Adipocyte (in vitro differentiated cells): ENCODE measurements at regions not wholly inside any gene's neighbourhood (a gene's known extent, or its start where the extent isn't known, plus 50 kb on each side); places are given as distances from the start of the nearest gene placed in this dataset.
A peak's percentile ranks its signal among the peaks of the same experiment; 100 is the strongest.

Experiments
- DNase-seq: peaks from one replicate; pipeline ENCODE4 v3.0.0-alpha.2; 2015; ENCODE audit warnings: low read depth
- H3K27me3 ChIP-seq: replicated peaks from 2 replicates; pipeline ENCODE4 v1.7.0; 2013; ENCODE audit warnings: mild to moderate bottlenecking, low read length, moderate library complexity; ENCODE audit not compliant: control insufficient read depth, insufficient read depth
- H3K36me3 ChIP-seq: 2 replicates; pipeline ENCODE4 v1.7.0; 2013; ENCODE audit warnings: low read length, mild to moderate bottlenecking, moderate library complexity; ENCODE audit not compliant: control insufficient read depth, insufficient read depth, severe bottlenecking
- H3K4me1 ChIP-seq: 2 replicates; pipeline ENCODE4 v1.7.0; 2013; ENCODE audit warnings: mild to moderate bottlenecking, low read length, moderate library complexity; ENCODE audit not compliant: control insufficient read depth, insufficient read depth
- H3K4me3 ChIP-seq: 2 replicates; pipeline ENCODE4 v1.7.0; 2013; ENCODE audit warnings: mild to moderate bottlenecking, low read length, moderate library complexity
- H3K9ac ChIP-seq: 2 replicates; pipeline ENCODE4 v1.7.0; 2013; ENCODE audit warnings: mild to moderate bottlenecking, low read length, moderate library complexity
- H3K9me3 ChIP-seq: 2 replicates; pipeline ENCODE4 v1.7.0; 2013; ENCODE audit warnings: mild to moderate bottlenecking, low read length, moderate library complexity; ENCODE audit not compliant: control insufficient read depth

DNA sequence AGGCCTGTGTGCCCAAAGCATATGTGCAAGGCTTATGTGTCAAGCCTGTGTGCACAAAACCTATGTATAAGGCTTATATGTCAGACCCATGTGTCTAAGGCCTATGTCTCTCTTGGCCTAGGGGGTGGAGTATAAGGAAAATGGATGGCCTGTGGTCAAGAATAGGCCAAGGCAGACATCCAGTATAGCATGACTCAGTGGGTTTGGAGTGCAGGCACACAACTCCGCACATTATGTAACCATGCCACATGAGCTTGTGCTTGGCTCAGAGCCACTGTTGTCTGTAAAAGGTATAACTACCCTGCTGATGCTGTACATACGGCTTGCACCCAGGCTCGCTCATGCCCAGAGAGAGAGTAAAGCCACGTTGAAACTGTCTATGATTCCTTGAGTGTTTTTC, 626.4 kb upstream of the NUDT12 start:
- peak; percentile 21 for DNase-seq
- H3K9me3 ChIP-seq = no peaks in the 10 kb centered on the region
- no peaks in the 10 kb centered on the region for H3K27me3 ChIP-seq
- H3K4me1 ChIP-seq = no peaks in the 10 kb centered on the region
- no peak overlapping the region for H3K9ac ChIP-seq
- no peak overlapping the region for H3K4me3 ChIP-seq
- H3K36me3 ChIP-seq = no peaks in the 10 kb centered on the region

GRCh38 chr5:104187656-104188055, 625.1 kb upstream of the NUDT12 start:
- Histone ChIP-seq H3K9ac (no peak overlapping the region), H3K9me3 (no peaks in the 10 kb centered on the region), H3K4me3 (no peak overlapping the region), H3K36me3 (no peaks in the 10 kb centered on the region), H3K4me1 (no peaks in the 10 kb centered on the region), H3K27me3 (no peaks in the 10 kb centered on the region)
- DNase-seq = no peak

GRCh38 chr5:104186510-104186909, 623.9 kb upstream of the NUDT12 start:
- H3K9ac ChIP-seq = no peak overlapping the region
- H3K36me3 ChIP-seq = no peaks in the 10 kb centered on the region
- no peaks in the 10 kb centered on the region for H3K9me3 ChIP-seq
- H3K27me3 ChIP-seq = no peaks in the 10 kb centered on the region
- H3K4me1 ChIP-seq = no peaks in the 10 kb centered on the region
- no peak for DNase-seq
- no peak overlapping the region for H3K4me3 ChIP-seq

DNA sequence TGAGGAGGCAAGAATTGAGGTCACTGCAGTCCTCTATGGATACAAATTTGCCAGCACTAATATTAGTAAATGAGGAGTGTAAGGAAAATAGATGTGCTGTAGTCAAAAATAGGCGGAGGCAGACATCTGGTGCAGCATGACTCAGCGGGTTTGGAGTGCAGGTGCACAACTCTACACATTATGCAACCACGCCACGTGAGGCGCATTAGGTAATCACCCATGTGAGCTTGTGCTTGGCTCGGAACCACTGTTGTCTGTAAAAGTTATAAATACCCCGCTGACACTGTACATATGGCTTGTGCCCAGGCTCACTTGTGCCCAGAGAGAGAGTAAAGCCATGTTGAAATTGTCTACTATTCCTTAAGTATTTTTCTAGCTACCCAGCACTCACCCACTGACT, 623.5 kb upstream of the NUDT12 start:
- no peak for DNase-seq
- no peaks in the 10 kb centered on the region for H3K27me3 ChIP-seq
- H3K9ac ChIP-seq = no peak overlapping the region
- H3K4me3 ChIP-seq = no peak overlapping the region
- no peaks in the 10 kb centered on the region for H3K36me3 ChIP-seq
- H3K9me3 ChIP-seq = no peaks in the 10 kb centered on the region
- H3K4me1 ChIP-seq = no peaks in the 10 kb centered on the region

GRCh38 chr5:104184264-104184663, 621.7 kb upstream of the NUDT12 start:
- H3K27me3 ChIP-seq = peaks cover 2% of the 10 kb centered on the region
- peaks cover 11% of the 10 kb centered on the region for H3K9me3 ChIP-seq
- H3K36me3 ChIP-seq = no peaks in the 10 kb centered on the region
- no peaks in the 10 kb centered on the region for H3K4me1 ChIP-seq
- peak; percentile 26 for DNase-seq
- no peak overlapping the region for H3K9ac ChIP-seq
- H3K4me3 ChIP-seq = no peak overlapping the region

GRCh38 chr5:104178829-104179456, 616.4 kb upstream of the NUDT12 start:
- Histone ChIP-seq H3K9ac (no peak overlapping the region), H3K4me1 (no peaks in the 10 kb centered on the region), H3K9me3 (peaks cover 12% of the 10 kb centered on the region), H3K27me3 (peaks cover 2% of the 10 kb centered on the region), H3K36me3 (no peaks in the 10 kb centered on the region), H3K4me3 (no peak overlapping the region)
- DNase-seq = peak; percentile 78

DNA sequence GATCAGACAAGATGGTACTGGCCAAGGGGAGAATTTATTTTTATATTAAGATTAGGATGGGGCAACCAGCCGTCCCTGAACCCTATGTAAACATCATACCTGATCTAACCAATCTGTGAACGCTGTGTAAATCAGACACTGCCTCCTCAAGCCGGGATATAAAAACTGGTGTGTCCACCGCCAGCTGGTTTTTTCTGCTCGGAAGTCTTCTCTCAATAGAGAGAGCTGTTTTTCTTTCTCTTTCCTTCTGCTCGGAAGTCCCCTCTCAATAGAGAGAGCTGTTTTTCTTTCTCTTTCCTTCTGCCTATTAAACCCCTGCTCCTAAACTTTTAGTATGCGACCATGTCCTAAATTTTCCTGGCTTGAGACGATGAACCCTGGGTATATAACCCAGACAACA, 615.5 kb upstream of the NUDT12 start:
- Histone ChIP-seq H3K4me1 (no peaks in the 10 kb centered on the region), H3K27me3 (peaks cover 2% of the 10 kb centered on the region), H3K9ac (no peak overlapping the region), H3K36me3 (no peaks in the 10 kb centered on the region), H3K9me3 (peaks cover 12% of the 10 kb centered on the region), H3K4me3 (no peak overlapping the region)
- no peak for DNase-seq

DNA sequence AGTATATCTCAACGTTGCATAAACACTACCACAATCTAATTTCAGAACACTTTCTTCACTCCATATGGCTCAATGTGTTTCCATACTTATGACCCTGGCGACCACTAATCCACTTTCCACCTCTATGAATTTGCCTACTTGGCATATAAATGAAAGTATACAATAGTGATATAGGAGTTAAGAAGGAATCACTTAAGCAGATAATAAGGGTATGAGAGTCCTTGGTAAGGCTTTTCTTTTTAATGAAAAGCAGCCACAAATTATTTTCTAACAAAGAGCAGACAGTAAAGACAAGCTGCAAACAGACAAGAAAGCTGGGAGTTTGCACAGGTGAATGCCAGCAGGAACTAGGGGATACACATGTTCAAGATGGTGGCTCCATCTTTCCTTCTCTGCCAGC, 615.1 kb upstream of the NUDT12 start:
- no peaks in the 10 kb centered on the region for H3K4me1 ChIP-seq
- H3K9ac ChIP-seq = no peak overlapping the region
- no peak for DNase-seq
- peaks cover 12% of the 10 kb centered on the region for H3K9me3 ChIP-seq
- no peaks in the 10 kb centered on the region for H3K36me3 ChIP-seq
- peaks cover 2% of the 10 kb centered on the region for H3K27me3 ChIP-seq
- no peak overlapping the region for H3K4me3 ChIP-seq

- Histone ChIP-seq H3K4me3 (no peak overlapping the region), H3K9me3 (no peaks in the 10 kb centered on the region), H3K9ac (no peak overlapping the region), H3K36me3 (no peaks in the 10 kb centered on the region), H3K4me1 (peaks cover 16% of the 10 kb centered on the region), H3K27me3 (no peaks in the 10 kb centered on the region)
- no peak for DNase-seq
Observed at GRCh38 chr5:104172976-104173375, 610.4 kb upstream of the NUDT12 start.

DNA sequence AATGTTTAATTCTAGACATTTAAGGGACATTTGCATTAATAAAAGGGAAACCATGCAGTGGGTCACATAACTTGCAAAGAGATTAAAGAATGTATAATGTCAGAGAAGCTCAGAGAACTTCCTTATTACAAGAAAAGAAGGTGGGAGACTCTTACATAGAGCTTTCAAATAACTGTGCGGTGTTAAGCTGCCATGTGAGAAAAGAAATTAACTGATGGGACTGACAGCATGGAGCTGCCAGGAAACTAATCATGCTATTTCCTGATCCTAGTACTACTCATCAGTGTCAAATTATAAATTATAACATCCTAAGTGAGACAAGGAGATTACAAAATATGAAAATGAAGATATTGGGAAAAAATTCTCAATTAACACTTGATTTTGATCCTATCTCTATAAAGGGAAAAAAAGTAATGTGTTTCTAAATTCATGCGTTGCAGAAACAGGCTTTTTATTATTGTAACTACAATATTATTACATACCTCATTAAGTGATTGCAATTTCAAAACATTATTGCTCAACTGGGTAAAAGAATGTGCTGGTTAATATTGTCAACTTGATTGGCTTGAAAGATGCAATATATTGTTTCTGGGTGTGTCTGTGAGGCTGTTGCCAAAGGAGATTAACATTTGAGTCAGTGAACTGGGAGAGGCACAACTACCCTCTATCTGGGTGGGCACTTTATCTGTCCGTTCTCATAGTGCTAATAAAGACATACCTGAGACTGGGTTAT, 609.5 kb upstream of the NUDT12 start:
- Histone ChIP-seq H3K27me3 (no peaks in the 10 kb centered on the region), H3K4me1 (peaks cover 16% of the 10 kb centered on the region), H3K9ac (no peak overlapping the region)

DNA sequence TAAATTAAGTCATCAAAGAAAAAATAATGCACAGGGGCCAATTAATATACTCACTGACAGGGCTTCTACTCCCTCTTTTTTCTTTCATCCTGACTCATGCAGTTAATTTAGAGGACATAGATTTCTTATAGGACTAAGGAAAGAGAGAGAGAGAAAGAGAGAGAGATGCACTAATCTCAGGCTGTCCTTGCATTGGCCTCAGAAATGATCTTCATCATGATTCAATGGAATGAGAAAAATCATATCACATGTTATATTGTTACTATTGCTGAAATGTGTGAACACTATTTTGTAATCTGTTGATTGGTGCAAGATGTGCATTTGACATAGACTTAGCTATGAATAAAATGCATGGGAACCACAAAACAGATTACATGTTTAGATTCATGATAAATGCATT, 608.3 kb upstream of the NUDT12 start:
- Histone ChIP-seq H3K27me3 (no peaks in the 10 kb centered on the region), H3K9me3 (no peaks in the 10 kb centered on the region), H3K4me1 (peaks cover 16% of the 10 kb centered on the region), H3K4me3 (no peak overlapping the region), H3K9ac (no peak overlapping the region), H3K36me3 (no peaks in the 10 kb centered on the region)
- peak; percentile 85 for DNase-seq

More for the DNA sequence above, 609.5 kb upstream of the NUDT12 start:
- no peaks in the 10 kb centered on the region for H3K9me3 ChIP-seq
- DNase-seq = no peak
- H3K4me3 ChIP-seq = no peak overlapping the region
- no peaks in the 10 kb centered on the region for H3K36me3 ChIP-seq
